GM18519 (cell line): ENCODE measurements at regions not wholly inside any gene's neighbourhood (a gene's known extent, or its start where the extent isn't known, plus 50 kb on each side); places are given as distances from the start of the nearest gene placed in this dataset.
"Not testable (repeated sequence)": the region's sequence is repeated elsewhere in the genome, so short reads cannot be mapped to it uniquely, and the experiment has no call there.

Source experiments
- ATAC-seq: cut with Tn5 transposase; IDR thresholded peaks from one replicate; pipeline ENCODE4 v1.9.1; 2021; ENCODE audit warnings: mild to moderate bottlenecking, moderate library complexity; ENCODE audit not compliant: unreplicated experiment, low FRiP score

GRCh38 chr6:47180633-47181032 lies 129.1 kb downstream of the TNFRSF21 start:
- ATAC-seq = no peak

DNA sequence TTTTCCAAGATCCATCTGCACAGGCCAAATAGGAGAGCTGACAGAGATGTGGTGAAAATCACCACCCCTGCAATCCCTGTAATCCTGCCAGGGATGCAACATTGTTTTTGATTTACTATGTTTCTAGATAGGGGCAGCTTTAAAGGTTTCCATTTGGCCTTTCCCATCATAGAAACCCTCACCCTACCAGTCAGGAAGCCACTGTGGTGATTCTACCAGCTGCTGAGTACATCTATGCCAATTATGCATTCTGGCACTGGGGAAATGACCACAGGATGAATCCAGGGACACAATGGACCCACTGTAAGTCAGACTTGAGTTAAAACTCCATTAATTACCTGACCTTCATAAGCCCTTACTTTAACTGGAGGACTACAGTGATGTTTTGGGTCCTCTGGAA lies 130.4 kb downstream of the TNFRSF21 start:
- no peak for ATAC-seq

DNA sequence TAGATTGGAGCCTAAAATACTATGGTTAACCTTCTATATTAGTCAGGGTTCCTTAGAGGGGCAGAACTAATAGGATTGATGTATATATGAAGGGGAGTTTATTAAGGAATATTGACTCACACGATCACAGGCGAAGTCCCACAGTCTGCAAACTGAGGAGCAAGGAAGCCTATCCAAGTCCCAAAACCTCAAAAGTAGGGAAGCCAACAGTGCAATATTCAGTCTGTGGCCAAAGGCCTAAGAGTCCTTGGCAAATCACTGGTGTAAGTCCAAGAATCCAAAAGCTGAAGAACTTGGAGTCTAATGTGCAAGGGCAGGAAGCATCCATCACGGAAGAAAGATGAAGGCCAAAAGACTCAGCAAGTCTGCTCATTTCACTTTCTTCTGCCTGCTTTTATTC lies 133.5 kb upstream of the ADGRF1 start:
- ATAC-seq = no peak

- no peak for ATAC-seq
Observed at GRCh38 chr6:47174502-47175023, 132.4 kb upstream of the ADGRF1 start.

DNA sequence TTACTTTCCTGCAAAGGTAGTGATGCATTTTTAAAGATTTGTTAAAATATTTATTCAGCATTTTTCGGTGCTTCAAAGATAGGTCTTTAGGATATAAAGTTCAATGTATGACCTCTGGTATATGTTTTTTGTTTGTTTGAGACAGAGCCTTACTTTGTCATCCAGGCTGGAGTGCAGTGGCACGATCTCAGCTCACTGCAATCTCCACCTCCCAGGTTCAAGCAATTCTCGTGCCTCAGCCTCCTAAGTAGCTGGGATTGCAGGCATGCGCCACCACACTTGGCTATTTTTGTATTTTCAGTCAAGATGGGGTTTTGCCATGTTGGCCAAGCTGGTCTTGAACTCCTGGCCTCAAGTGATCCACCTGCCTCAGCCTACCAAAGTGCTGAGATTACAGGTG lies 131.9 kb upstream of the ADGRF1 start:
- not testable (repeated sequence) for ATAC-seq

DNA sequence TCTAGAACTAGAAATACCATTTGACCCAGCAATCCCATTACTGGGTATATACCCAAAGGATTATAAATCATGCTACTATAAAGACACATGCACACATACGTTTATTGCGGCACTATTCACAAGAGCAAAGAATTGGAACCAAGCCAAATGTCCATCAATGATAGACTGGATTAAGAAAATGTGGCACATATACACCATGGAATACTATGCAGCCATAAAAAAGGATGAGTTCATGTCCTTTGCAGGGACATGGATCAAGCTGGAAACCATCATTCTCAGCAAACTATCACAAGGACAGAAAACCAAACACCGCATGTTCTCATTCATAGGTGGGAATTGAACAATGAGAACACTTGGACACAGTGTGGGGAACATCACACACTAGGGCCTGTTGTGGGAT lies 131.0 kb upstream of the ADGRF1 start:
- ATAC-seq = not testable (repeated sequence)

DNA sequence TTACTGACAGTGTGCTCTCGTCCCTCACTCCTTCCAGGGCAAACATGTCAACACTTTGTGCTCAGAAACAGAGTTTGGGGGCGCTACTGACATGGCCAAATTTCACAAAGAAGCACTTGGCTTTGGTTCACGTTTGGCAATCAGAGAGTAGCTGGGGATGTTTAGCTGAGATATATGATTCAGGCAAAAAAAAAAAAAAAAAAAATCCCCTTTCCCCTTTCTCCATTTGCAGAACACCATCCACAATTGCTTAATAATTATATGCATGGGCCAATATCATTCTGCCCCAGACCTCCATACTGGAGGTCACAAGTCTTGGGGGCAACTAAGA lies 128.4 kb upstream of the ADGRF1 start:
- no peak for ATAC-seq

GRCh38 chr6:47169785-47170616 lies 127.9 kb upstream of the ADGRF1 start:
- no peak for ATAC-seq

DNA sequence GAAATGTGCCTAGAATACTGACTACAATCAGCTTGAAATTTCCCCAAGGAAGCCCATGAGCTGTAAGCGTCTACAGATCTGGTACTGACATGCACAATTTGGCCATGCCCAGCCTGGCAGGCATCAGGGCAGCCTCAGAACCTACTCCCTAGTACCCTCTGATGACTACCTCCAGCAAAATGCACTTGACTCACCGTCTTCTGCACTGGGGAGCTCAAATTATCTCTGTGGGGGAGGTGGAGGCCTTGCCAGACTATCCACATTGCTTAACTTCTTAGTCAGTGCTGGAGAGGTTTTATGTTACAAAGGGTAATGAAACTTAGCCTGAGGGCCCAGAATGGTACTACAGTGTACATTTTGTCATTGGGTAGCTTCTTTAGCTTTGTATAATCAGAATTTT lies 126.0 kb upstream of the ADGRF1 start:
- ATAC-seq = no peak

- ATAC-seq = peak; percentile 90
Observed at GRCh38 chr6:47165918-47166317, 123.8 kb upstream of the ADGRF1 start.

- no peak for ATAC-seq
Observed at GRCh38 chr6:47164877-47165276, 122.7 kb upstream of the ADGRF1 start.

GRCh38 chr6:47163536-47163935 lies 121.4 kb upstream of the ADGRF1 start:
- ATAC-seq = no peak

- ATAC-seq = no peak
Observed at GRCh38 chr6:47162793-47163192, 120.7 kb upstream of the ADGRF1 start.

DNA sequence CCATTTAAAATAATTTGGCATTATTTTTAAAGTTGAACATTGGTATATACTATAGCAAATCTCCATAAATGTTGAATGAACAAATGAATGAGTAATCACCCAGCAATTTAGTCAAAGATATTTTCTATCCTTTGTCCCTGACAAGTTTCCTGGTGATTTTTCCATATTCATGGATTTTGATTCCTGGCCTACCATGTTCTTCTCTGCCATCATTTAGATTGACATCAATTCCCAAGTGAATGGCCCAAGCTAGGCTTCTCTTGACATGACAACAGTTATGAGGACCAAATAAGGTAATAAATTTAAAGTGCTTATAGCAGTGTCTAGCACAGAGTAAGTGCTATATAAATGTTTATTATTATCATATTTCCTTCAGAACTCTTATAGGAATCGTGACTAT lies 120.1 kb upstream of the ADGRF1 start:
- no peak for ATAC-seq

- ATAC-seq = no peak
Observed at GRCh38 chr6:47161176-47161687, 119.1 kb upstream of the ADGRF1 start.

DNA sequence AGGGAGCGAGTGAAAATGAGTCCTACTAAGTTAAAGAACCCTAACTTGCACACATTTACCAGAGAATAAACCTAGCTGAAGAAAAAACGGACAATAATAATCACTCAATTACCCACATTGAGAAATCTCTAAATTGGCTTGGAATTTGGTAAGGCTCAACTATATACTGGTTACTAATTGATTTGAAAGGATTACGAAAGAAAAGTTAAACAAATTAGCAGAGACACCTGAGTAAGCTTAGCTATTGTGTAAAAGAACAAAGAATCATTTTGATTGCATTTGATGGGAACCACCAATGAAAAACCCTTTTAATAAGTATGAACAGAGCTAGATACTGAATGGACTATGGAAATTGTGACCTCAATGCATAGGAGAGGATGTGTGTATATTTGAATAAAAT lies 118.6 kb upstream of the ADGRF1 start:
- no peak for ATAC-seq

DNA sequence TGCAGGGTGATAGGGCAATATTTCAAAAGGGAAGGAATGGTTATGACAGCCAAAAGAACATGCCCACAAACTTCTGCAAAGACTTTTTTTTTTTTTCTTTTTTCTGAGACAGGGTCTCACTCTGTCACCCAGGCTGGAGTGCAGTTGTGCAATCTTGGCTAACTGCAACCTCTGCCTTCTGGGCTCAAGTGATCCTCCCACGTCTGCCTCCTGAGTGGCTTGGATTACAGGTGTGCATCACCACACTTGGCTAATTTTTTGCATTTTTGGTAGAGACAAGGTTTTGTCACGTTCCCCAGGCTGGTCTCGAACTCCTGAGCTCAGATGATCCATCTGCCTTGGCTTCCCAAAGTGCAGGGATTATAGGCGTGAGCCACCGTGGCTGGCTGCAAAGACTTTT lies 117.6 kb upstream of the ADGRF1 start:
- no peak for ATAC-seq

- no peak for ATAC-seq
Observed at GRCh38 chr6:47157653-47158219, 115.6 kb upstream of the ADGRF1 start.

DNA sequence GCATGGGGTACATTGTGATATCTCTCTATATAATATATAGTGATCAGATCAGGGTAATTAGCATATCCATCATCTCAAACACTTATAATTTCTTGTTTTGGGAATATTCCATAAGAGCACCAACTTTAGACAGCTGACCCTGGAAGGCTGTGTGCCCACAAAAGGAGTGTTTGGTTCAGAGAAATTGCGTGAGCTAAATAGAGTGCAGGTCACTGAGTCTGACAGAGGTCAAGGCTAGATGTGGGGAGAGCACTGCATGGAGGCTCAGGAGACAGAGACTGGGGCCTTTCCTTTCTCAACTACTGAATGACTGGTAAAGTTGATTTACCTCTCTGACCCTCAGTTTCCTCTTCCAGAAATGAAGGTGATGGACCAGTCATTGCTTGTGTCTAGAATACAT lies 114.9 kb upstream of the ADGRF1 start:
- ATAC-seq = no peak

- ATAC-seq = no peak
Observed at GRCh38 chr6:47156196-47156595, 114.1 kb upstream of the ADGRF1 start.

GRCh38 chr6:47153404-47153755 lies 111.2 kb upstream of the ADGRF1 start:
- no peak for ATAC-seq
